Right lobe of liver (tissue), 4 donors: ENCODE measurements at regions not wholly inside any gene's neighbourhood (a gene's known extent, or its start where the extent isn't known, plus 50 kb on each side); places are given as distances from the start of the nearest gene placed in this dataset.

ENCODE experiments used
- CTCF ChIP-seq, 4 donors: fragments of 200-600 bp in 3 of 4; fragments of 450-650 bp in 1 of 4; IDR thresholded peaks; one replicate each; pipeline versions ENCODE4 v1.5.1 to v1.8.0; 2016 to 2022; ENCODE audit warnings: antibody characterized with exemption in 4 of 4, mild to moderate bottlenecking in 2 of 4
- POLR2A ChIP-seq: fragments of 450-650 bp; IDR thresholded peaks from one replicate; pipeline ENCODE4 v1.6.1; 2017; ENCODE audit warnings: antibody characterized with exemption, mild to moderate bottlenecking
- donor health status: DM: no; HTN: no; CAD: no.
- donor health status: DM: no; HTN: no; CAD: no.
- donor health status: DM: no; HTN: yes; CAD: no.

DNA sequence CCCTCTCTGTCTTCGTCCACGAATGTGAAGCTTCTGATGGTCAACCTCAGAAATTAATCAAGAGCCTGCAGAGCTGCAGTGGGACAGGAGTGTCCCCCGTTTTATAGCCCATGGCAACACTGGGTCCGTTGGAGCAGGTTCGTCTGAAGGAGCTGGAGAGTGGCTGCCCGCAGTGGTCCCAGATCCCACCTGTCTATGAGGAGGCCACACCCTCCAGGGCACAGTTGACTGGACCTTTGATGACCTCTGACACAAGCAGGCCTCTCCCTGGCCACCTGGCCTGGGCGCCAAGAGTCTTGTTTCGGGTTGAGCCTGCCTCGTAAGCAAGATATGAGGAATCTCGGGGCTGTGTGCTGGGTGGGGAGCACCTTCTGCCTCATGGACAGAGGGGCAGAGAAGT, 100.7 kb upstream of the SFSWAP start:
- TF ChIP-seq POLR2A (no peak), CTCF (IDR thresholded peaks at IDR 0.05) (no peak)
